Stimulated activated CD4-positive, alpha-beta T cell treated with anti-CD3 and anti-CD28 coated beads, Interleukin-4, amount 100 ng/mL, for 24 hours (primary cell): ENCODE measurements at regions not wholly inside any gene's neighbourhood (a gene's known extent, or its start where the extent isn't known, plus 50 kb on each side); places are given as distances from the start of the nearest gene placed in this dataset.

Experiments
- DNase-seq: peaks from one replicate; pipeline ENCODE4 v3.0.0-alpha.2; 2020

DNA sequence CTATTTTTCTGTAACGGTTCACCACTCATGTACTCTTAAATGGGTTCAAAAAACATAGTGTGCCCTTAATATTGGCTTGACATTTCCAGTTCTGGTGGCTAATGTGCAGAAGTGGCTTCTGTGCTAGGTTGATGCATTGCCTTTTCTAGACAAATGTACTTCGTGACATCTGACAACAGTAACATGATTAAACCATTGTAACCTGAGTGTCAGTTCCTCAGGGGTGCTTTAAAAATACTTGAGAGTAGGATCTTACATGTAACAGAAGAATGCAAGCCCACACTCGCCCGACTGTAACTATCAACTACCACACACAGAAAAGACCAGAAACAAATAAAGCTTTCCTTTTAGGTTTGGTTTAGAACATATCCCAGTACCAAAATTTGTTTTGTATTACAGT lies 393.4 kb upstream of the NFE2L3 start:
- DNase-seq: no peak

DNA sequence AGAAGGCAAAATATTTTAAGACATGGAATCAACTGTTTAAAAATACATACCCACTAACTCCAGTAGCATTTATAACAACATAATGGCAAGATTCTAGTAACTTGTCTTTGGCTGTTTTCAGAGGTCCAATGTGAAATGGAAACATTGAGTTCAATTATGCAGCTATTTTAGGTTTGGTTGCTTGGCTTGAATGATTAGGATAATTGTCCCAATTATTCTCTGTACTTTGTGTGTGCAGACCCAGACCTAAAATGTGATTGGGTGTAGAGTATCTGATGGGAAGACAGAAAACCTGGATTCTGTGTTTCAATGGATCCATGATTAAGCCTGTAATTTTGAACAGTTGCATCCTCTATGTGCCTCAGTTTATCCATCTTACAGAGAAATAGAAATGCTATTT lies 392.7 kb upstream of the NFE2L3 start:
- no peak for DNase-seq

DNA sequence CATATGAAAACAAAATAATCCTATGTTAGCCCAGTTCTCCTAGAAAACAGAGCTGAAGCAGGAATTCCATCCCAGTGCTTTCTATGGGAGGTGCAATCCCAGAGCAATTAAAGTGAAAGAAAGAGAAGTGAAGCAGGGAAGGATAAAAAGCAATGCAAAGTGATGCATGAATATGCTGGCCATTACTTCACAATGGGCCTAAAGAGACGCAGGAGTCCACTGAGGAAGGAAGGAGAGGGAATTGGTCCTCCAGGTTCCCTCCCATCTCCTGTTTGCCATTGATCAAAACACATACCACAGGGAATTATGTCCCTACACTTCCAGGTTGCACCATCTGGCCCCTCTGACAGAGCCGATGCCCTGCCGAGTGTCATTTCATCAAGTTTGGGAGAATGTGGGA lies 392.2 kb upstream of the NFE2L3 start:
- DNase-seq: no peak

DNA sequence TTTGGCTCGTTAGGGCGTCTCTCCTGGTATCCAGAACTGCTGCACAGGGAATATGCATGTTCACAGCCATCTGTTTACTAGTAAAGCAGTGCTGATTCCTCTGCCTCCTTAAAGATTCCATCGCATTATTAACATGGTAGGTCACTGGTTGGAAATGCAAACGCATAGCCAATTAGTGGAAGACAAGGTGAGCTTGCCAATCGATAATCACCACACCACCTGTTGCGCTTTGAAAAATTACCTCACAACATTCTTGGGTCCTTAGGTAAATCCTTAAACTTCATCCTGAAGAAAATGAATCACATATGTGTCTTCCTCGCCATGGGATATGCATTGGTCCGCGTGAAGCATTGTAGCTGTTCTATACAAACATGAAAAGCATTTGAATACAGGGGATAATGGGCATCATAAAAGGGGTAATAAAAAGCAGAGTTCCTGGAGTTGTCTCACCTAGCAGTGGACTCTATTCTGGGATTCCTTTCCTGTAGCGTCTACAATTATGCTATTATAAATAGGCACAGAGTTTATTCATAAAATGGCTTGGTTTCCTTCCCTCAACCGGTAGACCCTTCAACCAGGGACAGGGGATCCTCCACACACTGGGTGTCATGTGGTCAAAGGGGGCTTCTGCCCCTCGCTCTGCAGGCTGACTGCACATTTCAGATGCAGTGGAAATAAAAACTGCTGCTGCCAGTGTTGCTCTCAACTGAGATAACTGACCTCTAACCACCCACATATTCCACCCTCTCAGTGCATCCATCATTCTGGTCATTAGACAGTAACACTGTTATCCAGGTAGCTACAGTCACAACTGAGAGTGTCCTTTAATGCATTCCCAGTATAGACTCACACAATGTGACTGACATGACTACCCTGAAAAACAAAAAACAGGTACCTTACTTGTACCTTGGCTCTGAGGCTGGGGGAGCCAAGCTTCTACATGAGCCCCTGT lies 389.2 kb upstream of the NFE2L3 start:
- no peak for DNase-seq

DNA sequence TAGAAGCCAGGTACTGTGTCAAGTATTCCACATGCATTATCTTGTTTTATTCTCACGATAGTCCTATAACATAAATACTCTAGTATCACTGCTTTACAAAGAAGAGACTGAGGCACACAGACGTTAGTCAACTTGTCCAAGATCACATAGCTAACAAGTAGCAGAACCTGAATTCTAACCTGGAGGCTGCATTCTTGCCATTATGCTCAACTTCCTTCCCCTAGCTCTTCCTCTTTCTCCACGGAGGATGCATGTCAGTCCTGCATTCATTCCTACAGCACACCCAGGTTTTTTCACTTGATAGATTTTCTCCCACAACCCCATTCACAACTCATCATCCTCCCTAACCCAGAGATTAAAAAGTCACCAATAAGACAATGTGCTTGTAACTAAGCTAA lies 388.5 kb upstream of the NFE2L3 start:
- no peak for DNase-seq

DNA sequence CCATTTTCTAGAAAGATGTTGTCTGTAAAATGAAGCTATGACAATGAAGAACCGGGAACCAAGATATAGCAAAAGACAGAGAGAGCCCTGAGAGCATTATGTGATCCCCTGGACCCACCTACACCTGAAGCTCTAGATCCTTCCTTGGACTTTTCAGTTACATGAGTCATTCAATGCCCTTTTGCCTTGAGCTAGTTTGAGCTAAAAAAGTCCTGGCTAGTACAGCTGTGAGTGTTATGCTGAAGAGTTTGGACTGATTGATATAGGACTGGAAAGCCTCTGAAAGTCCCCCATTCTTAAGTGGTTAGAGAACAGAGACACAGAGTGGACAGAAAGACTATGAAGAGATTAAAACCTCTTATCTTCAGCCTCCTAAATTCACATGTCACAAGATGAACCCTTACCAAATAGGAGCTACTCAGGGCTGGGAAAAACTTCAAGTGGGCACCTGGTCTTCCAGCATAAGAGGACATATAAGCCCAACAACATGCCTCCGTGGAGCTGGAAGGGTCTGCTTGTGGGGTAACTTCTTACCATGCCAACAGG lies 386.8 kb upstream of the NFE2L3 start:
- DNase-seq: no peak

DNA sequence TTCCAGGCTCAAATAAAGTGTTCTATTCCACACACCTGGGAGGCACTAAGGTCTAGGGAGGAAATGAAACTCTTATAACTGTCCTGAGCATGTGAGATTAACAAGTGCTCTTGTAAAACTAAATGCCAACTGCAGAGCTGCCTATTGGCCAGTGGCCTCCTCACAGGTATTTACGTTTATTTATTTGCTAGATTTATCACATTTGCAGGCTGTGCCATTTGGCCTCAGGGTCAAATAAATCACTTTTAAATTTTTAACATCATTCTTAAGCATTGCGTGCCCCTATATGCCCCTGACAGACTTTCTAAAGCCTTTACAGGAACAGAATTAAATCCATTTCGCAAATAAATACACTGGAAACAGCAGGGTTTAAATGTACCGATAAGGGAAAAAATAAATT lies 381.8 kb upstream of the NFE2L3 start:
- no peak for DNase-seq

DNA sequence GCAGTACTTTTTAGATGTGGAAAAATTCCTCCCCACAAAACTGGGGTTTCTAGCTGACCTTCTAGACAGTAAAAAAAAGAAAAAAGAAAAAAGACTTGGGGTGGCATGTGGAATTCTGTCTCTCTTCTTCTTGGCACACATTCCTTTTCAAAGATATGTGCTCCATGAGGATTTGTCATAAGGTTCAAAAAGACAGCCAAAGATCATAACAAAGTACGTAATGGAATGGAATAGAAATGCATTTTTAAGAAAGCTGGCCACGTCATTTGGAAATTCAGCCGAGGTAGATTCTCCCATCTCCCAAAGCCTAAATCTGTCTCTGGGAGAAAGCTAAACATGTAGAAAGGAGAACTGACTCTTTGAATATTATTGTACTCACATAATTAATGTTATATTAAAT lies 381.3 kb upstream of the NFE2L3 start:
- no peak for DNase-seq

DNA sequence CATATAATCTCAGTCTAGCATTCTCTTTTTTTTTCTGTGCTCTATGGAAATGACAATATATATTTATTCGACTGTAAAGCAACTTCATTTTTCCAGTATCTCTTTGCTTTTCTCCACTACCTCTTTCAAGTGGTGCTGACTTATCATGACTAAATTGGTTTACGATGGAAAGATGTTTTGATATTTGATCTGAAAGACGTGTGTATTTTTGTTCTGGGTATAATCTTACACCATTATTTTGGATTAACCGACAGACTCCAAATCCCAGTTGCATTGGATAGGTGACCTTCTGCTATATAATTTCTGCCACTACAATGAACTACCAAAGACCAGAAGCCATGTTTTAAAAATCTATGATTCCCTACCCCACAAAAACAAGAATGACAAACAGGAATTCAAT lies 380.5 kb upstream of the NFE2L3 start:
- DNase-seq: no peak

DNA sequence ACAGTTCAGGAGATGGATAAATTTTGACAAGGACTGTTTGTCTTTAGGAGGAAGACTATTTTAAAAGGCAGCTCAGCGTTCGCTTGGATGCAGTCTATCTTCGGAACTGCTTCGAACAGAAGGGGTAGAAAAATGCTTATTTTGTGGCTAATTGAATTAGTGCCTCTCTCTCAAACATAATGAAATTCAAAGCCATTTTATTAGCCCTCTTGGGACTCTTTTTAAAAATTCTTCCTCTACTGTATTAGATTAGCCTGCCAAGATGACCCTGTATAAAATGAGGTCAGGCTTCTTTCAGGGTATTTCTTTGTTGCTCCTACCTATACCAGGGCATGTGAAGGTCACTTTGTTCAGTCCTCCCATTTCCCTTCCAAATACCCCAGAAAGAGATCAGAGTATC lies 379.2 kb upstream of the NFE2L3 start:
- DNase-seq: no peak

DNA sequence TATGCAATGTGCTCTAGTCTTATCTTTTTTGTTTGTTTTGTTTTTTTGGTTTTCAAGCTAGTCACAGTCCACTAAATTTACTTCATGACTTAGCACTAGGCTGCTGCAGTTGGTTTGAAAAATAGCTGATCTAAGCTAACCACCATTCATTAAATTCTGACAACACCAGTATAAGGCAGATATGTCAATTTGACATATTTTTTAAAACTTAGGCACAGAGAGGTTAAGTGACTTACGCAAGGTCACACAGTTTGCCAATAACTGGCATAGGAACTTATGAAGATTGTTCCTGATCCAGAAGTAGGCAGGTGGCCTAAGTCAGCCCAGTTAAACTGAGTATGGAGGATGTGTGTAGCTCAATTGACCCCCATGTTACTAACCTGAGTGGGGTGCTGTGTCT lies 377.3 kb upstream of the NFE2L3 start:
- no peak for DNase-seq

DNA sequence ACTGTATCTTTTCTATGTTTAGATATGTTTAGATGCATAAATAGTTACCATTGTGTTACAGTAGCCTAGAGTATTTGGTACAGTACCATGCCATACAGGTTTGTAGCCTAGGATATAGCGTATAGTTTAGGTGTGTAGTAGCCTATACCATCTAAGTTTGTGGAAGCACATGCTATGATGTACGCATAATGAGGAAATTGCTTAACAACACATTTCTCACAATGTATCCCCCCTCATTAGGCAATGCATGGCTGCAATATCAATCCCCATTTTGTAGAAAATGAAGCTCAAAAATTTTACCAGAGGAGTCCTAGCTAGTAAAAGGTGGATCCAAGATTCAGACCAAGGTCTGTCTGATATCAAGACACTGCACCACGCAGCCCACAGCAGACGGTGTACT lies 376.4 kb upstream of the NFE2L3 start:
- DNase-seq: no peak

DNA sequence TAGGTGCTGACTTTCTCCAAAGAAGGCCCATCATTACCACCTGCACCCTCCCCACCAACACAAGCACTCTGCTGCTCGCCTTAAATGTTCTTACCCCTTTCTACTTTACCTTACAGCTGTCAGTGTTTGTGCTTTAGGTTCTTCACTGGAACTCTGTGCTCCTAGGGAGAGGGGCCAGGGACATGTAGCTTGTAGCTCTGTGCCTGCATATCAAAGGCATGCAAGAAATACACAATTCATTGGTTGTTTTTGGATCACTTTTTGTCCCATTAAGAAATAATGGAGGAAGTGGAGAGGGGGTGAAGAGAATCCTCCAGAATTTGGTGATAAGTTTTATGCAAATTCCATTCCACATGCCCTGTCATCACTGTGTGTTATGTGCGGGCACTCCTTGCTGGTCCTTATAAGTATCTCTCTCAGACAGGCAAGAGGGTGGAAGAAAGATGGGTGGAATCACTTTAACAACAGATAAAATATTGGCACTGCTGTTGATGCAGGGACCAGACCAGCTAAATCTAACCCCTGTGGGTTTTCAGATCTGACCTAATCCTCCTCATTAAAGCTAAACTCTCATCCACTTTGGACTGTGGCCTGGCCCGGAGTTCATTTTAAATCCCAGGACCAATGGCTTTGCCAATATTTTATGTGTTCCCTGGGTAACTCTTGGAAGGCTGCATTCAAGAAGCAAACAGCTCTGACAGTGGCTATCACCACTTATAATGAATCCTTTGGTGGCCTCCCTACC lies 375.8 kb upstream of the NFE2L3 start:
- DNase-seq: no peak

DNA sequence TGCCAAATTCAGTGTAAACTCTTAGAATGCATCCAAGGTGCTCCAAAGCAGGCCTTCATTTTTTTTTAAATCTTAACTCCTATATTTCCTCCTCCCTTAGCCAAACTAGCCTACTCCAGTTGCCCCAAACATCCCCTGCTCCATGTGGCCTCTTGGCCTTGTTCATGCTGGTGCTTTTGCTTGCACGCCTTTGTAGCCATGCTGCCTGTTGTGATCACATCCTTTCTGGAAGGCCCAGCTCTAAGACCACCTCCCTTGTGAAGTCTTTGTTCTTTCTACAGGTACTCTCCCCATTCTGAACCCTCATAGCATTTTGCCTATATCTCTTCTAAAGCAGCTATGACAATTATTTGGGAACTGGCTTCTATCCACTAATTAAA lies 375.3 kb upstream of the NFE2L3 start:
- no peak for DNase-seq

DNA sequence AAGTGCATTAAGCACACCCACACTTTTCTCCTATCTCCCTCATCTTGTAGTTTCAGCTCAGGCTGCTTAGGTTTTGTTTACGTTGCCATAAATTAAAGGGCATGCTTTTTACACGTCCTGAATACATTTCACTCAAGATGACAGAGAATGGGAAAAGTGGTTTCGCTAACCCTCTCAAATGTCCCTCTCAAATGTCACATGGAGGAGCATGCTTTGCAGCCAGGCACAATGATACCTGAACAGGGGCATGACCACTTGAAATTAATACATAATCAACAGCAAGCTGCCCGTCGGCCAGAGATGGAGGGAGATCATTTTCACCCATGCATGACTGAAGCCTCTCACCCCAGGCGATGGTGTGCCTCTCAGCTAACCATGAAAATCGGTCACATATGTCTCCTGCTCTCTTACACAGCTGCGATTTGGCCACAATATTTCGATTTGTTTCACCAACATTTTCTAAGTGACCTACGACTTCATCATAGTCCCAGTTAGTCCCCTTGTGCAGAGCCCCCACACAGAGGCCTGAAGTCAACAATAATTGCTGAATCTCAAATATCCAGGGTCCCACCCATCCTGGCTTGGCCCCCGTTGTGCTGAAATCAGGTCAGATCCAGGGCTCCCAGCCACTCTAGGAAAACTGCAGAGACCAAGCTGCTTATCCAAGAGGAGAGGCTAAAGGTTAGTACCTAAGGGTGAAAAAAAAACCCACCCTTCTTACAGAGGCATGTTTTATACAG lies 373.9 kb upstream of the NFE2L3 start:
- no peak for DNase-seq

DNA sequence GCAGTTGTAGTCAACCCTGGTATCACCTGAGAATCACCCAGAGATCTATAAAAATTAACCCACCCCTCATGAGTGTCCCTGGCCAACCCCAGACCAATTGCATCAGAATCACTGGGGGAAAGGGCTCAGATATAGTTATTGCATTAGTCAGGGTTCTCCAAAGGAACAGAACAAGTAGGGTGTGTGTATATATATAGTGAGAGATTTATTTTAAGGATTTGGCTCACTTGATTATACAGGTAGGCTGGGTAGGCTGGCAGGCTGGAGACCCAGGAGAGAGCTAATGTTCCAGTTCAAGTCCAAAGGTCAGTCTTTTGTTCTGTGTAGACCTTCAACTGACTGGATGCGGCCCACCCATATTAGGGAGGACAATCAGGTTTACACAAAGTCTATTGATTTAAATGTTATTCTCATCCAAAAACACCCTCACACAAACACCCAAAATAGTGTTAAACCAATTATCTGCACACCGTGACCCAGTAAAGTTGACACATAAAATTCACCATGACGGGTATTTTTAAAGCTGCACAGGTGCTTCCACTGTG lies 372.9 kb upstream of the NFE2L3 start:
- DNase-seq: no peak

DNA sequence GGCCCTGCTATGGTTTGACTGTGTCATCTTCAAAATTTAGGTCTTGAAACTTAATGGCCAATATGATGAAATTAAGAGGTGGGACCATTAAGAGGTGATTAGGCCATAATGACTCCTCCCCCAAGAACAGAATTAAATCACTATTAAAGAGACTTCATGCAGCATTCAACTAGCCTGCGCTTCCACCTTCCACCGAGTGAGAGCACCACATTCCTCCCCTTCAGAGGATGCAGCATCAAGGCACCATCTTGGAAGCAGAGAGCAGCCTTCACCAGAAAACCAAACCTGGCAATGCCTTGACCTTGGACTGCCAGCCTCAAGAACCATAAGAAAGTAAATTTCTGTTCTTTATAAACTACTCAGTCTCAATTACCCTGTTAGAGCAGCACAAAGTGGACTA lies 371.1 kb upstream of the NFE2L3 start:
- DNase-seq: no peak

DNA sequence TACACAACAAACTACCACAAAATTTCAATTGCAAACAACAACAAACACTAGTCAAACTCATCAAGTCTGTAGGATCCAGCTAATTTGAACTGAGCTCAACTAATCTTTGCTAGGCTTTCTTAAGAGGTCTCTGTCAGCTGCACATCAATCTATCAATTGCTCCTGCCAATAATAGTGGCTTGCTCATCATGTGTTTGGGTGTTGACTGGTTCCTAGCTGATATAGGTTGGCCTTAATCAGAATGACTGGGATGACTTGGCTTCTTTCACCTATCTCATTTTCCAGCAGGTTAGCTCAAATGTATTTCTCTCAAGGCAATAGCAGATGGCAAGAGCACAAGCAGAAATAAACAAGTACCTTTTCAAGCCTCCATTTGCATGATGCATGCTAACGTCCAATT lies 370.3 kb upstream of the NFE2L3 start:
- no peak for DNase-seq

DNA sequence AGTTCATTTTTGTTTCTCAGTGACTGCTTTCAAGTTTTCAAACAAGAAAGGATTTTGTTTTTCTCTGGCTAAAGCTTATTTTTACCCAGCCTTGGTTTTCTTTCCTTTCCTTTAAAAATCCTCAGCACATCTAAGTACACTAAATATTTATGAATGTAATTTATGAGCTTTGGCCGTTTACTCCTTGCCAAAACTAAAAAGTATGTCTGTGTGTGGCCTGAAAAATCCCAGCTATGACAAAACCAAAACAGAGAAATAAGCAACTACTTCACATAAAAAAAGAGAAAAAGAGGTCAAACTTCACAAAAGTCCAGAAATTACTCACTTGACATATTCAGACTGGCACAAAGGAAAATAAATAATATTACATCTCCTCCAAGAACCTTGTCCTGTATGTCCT lies 365.1 kb upstream of the NFE2L3 start:
- DNase-seq: no peak

DNA sequence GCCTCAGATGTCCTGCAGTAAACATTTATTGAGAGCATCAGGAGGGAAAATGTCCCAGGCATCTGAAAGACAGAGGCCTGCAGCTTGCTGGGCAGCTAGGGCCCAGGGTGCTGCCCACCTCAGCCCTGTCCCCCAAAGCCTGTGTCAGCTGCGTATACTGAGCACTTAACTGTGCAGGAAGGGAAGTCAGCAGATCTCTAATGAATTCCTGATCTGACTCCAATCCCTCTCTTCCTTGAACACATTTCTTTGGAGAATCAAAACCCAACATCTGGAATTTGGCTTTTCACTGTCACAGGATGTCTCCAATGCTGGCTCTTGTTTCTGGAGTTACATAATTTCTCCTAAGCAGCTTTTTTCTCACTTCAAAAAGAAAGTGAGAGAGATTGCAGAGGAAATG lies 364.7 kb upstream of the NFE2L3 start:
- no peak for DNase-seq

DNA sequence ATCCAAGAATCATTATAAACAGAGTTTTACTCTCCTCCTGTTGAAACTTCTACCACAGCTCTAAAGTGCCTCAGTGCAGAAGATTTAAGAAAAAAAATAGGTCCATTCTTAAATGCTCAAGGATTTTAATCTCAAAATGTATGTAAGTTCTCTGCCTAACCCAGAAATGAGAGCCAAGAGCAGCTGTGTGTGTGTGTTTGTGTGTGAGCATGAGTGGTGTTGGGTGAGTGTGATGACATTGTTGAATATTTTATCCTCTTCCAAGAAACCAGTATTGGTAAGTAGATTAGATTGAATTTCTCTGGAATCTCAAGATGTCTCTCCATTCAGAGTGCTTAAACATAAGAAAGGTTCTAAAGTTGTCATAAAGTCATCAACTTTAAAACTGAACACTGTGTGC lies 363.6 kb upstream of the NFE2L3 start:
- DNase-seq: no peak

DNA sequence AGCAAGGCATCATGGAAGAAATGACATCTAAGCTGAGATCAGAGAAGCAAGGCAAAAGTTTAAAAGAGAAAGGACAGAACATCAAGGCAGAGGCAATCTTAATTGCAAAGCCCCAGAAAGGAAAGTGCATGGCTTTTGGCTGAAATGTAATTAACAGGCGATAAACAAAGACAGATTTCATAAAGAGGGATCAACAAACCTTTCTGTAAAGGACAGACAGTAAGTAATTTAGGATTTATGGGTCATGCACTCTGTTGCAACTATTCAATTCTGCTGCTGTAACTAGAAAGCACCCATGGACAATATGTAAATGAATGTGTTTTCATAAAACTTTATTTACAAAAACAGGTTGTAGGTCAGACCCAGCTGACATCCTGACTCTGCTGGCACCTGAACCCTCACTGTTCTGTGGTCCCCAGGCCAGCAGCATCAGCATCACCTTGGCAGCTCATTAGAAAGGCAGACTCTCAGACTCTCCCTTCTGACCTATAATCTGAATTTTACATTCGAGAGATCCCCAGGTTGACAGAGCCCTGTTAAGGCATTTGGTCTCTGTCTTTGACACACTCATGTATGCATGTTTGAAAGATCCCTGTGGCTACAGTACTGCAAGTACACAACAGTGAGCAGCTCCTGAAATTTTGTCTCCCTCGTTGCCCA lies 362.9 kb upstream of the NFE2L3 start:
- no peak for DNase-seq
